DMS 273 (cell line): ENCODE measurements at regions not wholly inside any gene's neighbourhood (a gene's known extent, or its start where the extent isn't known, plus 50 kb on each side); places are given as distances from the start of the nearest gene placed in this dataset.

Experiments used
- DNase-seq: peaks from one replicate; lab custom pipeline; 2025; ENCODE audit not compliant: unreplicated experiment; lab: John Stamatoyannopoulos, UW

- no peak for DNase-seq
Measured at GRCh38 chr9:73845954-73846690, 651.0 kb upstream of the RORB start.

- no peak for DNase-seq
Measured at GRCh38 chr9:73847536-73847935, 649.6 kb upstream of the RORB start.

GRCh38 chr9:73853549-73853948, 643.6 kb upstream of the RORB start:
- no peak for DNase-seq

- DNase-seq = no peak
Measured at GRCh38 chr9:73855206-73855605, 641.9 kb upstream of the RORB start.

GRCh38 chr9:73863924-73864323, 633.2 kb upstream of the RORB start:
- no peak for DNase-seq

- no peak for DNase-seq
Measured at GRCh38 chr9:73866451-73866850, 630.7 kb upstream of the RORB start.

GRCh38 chr9:73869264-73869663, 627.9 kb upstream of the RORB start:
- no peak for DNase-seq

- DNase-seq = no peak
Measured at GRCh38 chr9:73871636-73872035, 625.5 kb upstream of the RORB start.

GRCh38 chr9:73872701-73873100, 624.4 kb upstream of the RORB start:
- no peak for DNase-seq

GRCh38 chr9:73880101-73880500, 617.0 kb upstream of the RORB start:
- DNase-seq = no peak

- no peak for DNase-seq
Measured at GRCh38 chr9:73889023-73889422, 608.1 kb upstream of the RORB start.

- no peak for DNase-seq
Measured at GRCh38 chr9:73890685-73891277, 606.4 kb upstream of the RORB start.

- DNase-seq = no peak
Measured at GRCh38 chr9:73892335-73892734, 604.8 kb upstream of the RORB start.

GRCh38 chr9:73893230-73893629, 603.9 kb upstream of the RORB start:
- no peak for DNase-seq

- DNase-seq = no peak
Measured at GRCh38 chr9:73896061-73896460, 601.1 kb upstream of the RORB start.

GRCh38 chr9:73906671-73907070, 590.5 kb upstream of the RORB start:
- DNase-seq = no peak

- no peak for DNase-seq
Measured at GRCh38 chr9:73911804-73912203, 585.3 kb upstream of the RORB start.

GRCh38 chr9:73916016-73916673, 581.0 kb upstream of the RORB start:
- peak; percentile 6 for DNase-seq

GRCh38 chr9:73919712-73920111, 577.4 kb upstream of the RORB start:
- no peak for DNase-seq

GRCh38 chr9:73923796-73924195, 573.3 kb upstream of the RORB start:
- DNase-seq = no peak

GRCh38 chr9:73951147-73951546, 546.0 kb upstream of the RORB start:
- DNase-seq = no peak

- DNase-seq = no peak
Measured at GRCh38 chr9:73962792-73963191, 534.3 kb upstream of the RORB start.
